ENCODE measurements at regions not wholly inside any gene's neighbourhood (a gene's known extent, or its start where the extent isn't known, plus 50 kb on each side); places are given as distances from the start of the nearest gene placed in this dataset.

GRCh38 chr20:43304598-43304997, 114.9 kb upstream of the PTPRT start:
- peaks cover 8% of the 10 kb centered on the region for H3K27me3 Mint-ChIP-seq
- H3K36me3 Mint-ChIP-seq = no peaks in the 10 kb centered on the region
- H3K4me1 Mint-ChIP-seq = no peaks in the 10 kb centered on the region
- H3K9me3 Mint-ChIP-seq = peaks cover 2% of the 10 kb centered on the region
- no peak overlapping the region for H3K27ac Mint-ChIP-seq
- no peak for DNase-seq
- H3K4me3 Mint-ChIP-seq = no peak overlapping the region

- Mint-ChIP-seq H3K36me3 (no peaks in the 10 kb centered on the region), H3K27ac (no peak overlapping the region), H3K4me1 (no peaks in the 10 kb centered on the region), H3K27me3 (peaks cover 8% of the 10 kb centered on the region), H3K9me3 (no peaks in the 10 kb centered on the region), H3K4me3 (no peak overlapping the region)
- no peak for DNase-seq
These were observed 113.2 kb upstream of the PTPRT start for GRCh38 chr20:43302936-43303335.

- H3K9me3 Mint-ChIP-seq = peaks cover 5% of the 10 kb centered on the region
- H3K36me3 Mint-ChIP-seq = no peaks in the 10 kb centered on the region
- H3K4me1 Mint-ChIP-seq = no peaks in the 10 kb centered on the region
- H3K27me3 Mint-ChIP-seq = peaks cover 8% of the 10 kb centered on the region
- DNase-seq = no peak
- H3K4me3 Mint-ChIP-seq = no peak overlapping the region
- no peak overlapping the region for H3K27ac Mint-ChIP-seq
These were observed 111.2 kb upstream of the PTPRT start for GRCh38 chr20:43300901-43301300.

GRCh38 chr20:43295781-43296180, 106.1 kb upstream of the PTPRT start:
- Mint-ChIP-seq H3K36me3 (no peaks in the 10 kb centered on the region), H3K4me1 (no peaks in the 10 kb centered on the region), H3K4me3 (no peak overlapping the region), H3K27ac (no peak overlapping the region), H3K27me3 (peaks cover 3% of the 10 kb centered on the region), H3K9me3 (peaks cover 8% of the 10 kb centered on the region)
- no peak for DNase-seq

GRCh38 chr20:43295263-43295662, 105.6 kb upstream of the PTPRT start:
- Mint-ChIP-seq H3K4me3 (no peak overlapping the region), H3K36me3 (no peaks in the 10 kb centered on the region), H3K9me3 (peaks cover 8% of the 10 kb centered on the region), H3K27ac (no peak overlapping the region), H3K4me1 (no peaks in the 10 kb centered on the region), H3K27me3 (peaks cover 3% of the 10 kb centered on the region)
- no peak for DNase-seq

GRCh38 chr20:43294031-43294430, 104.3 kb upstream of the PTPRT start:
- H3K27me3 Mint-ChIP-seq = peaks cover 3% of the 10 kb centered on the region
- no peak overlapping the region for H3K27ac Mint-ChIP-seq
- no peaks in the 10 kb centered on the region for H3K36me3 Mint-ChIP-seq
- H3K4me3 Mint-ChIP-seq = no peak overlapping the region
- peaks cover 8% of the 10 kb centered on the region for H3K9me3 Mint-ChIP-seq
- DNase-seq = no peak
- H3K4me1 Mint-ChIP-seq = no peaks in the 10 kb centered on the region

- H3K36me3 Mint-ChIP-seq = no peaks in the 10 kb centered on the region
- peaks cover 3% of the 10 kb centered on the region for H3K27me3 Mint-ChIP-seq
- peaks cover 8% of the 10 kb centered on the region for H3K9me3 Mint-ChIP-seq
- no peak for DNase-seq
- H3K27ac Mint-ChIP-seq = no peak overlapping the region
- no peak overlapping the region for H3K4me3 Mint-ChIP-seq
- H3K4me1 Mint-ChIP-seq = no peaks in the 10 kb centered on the region
These were observed 103.5 kb upstream of the PTPRT start for GRCh38 chr20:43293068-43293786.

- no peak overlapping the region for H3K4me3 Mint-ChIP-seq
- H3K36me3 Mint-ChIP-seq = no peaks in the 10 kb centered on the region
- no peak for DNase-seq
- no peaks in the 10 kb centered on the region for H3K4me1 Mint-ChIP-seq
- peaks cover 8% of the 10 kb centered on the region for H3K9me3 Mint-ChIP-seq
- H3K27me3 Mint-ChIP-seq = peaks cover 3% of the 10 kb centered on the region
- H3K27ac Mint-ChIP-seq = no peak overlapping the region
These were observed 102.5 kb upstream of the PTPRT start for GRCh38 chr20:43292222-43292621.

GRCh38 chr20:43287637-43288036, 97.9 kb upstream of the PTPRT start:
- Mint-ChIP-seq H3K27me3 (peaks cover 26% of the 10 kb centered on the region), H3K4me1 (peaks cover 1% of the 10 kb centered on the region), H3K9me3 (peaks cover 4% of the 10 kb centered on the region)

GRCh38 chr20:43285170-43285569, 95.5 kb upstream of the PTPRT start:
- Mint-ChIP-seq H3K4me1 (peaks cover 1% of the 10 kb centered on the region), H3K4me3 (no peak overlapping the region), H3K27ac (no peak overlapping the region), H3K27me3 (peaks cover 39% of the 10 kb centered on the region), H3K36me3 (no peaks in the 10 kb centered on the region), H3K9me3 (peaks cover 4% of the 10 kb centered on the region)
- no peak for DNase-seq

More at GRCh38 chr20:43287637-43288036, 97.9 kb upstream of the PTPRT start:
- no peak overlapping the region for H3K4me3 Mint-ChIP-seq
- no peak for DNase-seq
- H3K36me3 Mint-ChIP-seq = no peaks in the 10 kb centered on the region
- H3K27ac Mint-ChIP-seq = no peak overlapping the region

- Mint-ChIP-seq H3K27me3 (peaks cover 39% of the 10 kb centered on the region), H3K9me3 (peaks cover 4% of the 10 kb centered on the region), H3K27ac (no peak overlapping the region), H3K4me1 (peaks cover 1% of the 10 kb centered on the region), H3K36me3 (no peaks in the 10 kb centered on the region), H3K4me3 (no peak overlapping the region)
- no peak for DNase-seq
These were observed 94.8 kb upstream of the PTPRT start for GRCh38 chr20:43284486-43284885.

- Mint-ChIP-seq H3K36me3 (no peaks in the 10 kb centered on the region), H3K4me3 (no peak overlapping the region), H3K4me1 (peaks cover 1% of the 10 kb centered on the region), H3K27ac (no peak overlapping the region), H3K9me3 (peaks cover 4% of the 10 kb centered on the region), H3K27me3 (peaks cover 39% of the 10 kb centered on the region)
- DNase-seq = no peak
These were observed 93.4 kb upstream of the PTPRT start for GRCh38 chr20:43283126-43283525.

GRCh38 chr20:43271980-43272379, 82.3 kb upstream of the PTPRT start:
- H3K27ac Mint-ChIP-seq = no peak overlapping the region
- H3K4me1 Mint-ChIP-seq = no peaks in the 10 kb centered on the region
- DNase-seq = no peak
- H3K4me3 Mint-ChIP-seq = no peak overlapping the region
- H3K9me3 Mint-ChIP-seq = no peaks in the 10 kb centered on the region
- peaks cover 10% of the 10 kb centered on the region for H3K27me3 Mint-ChIP-seq
- H3K36me3 Mint-ChIP-seq = no peaks in the 10 kb centered on the region

- Mint-ChIP-seq H3K4me1 (no peaks in the 10 kb centered on the region), H3K27me3 (peaks cover 5% of the 10 kb centered on the region), H3K36me3 (no peaks in the 10 kb centered on the region), H3K4me3 (no peak overlapping the region), H3K9me3 (no peaks in the 10 kb centered on the region), H3K27ac (no peak overlapping the region)
- no peak for DNase-seq
These were observed 75.7 kb upstream of the PTPRT start for GRCh38 chr20:43265449-43265848.

GRCh38 chr20:43263226-43263625, 73.5 kb upstream of the PTPRT start:
- Mint-ChIP-seq H3K9me3 (no peaks in the 10 kb centered on the region), H3K27ac (no peak overlapping the region), H3K4me1 (no peaks in the 10 kb centered on the region), H3K36me3 (no peaks in the 10 kb centered on the region), H3K4me3 (no peak overlapping the region), H3K27me3 (peaks cover 5% of the 10 kb centered on the region)
- DNase-seq = no peak

GRCh38 chr20:43262341-43262740, 72.6 kb upstream of the PTPRT start:
- H3K9me3 Mint-ChIP-seq = no peaks in the 10 kb centered on the region
- no peak overlapping the region for H3K27ac Mint-ChIP-seq
- H3K4me3 Mint-ChIP-seq = no peak overlapping the region
- H3K27me3 Mint-ChIP-seq = peaks cover 5% of the 10 kb centered on the region
- DNase-seq = no peak
- no peaks in the 10 kb centered on the region for H3K36me3 Mint-ChIP-seq
- no peaks in the 10 kb centered on the region for H3K4me1 Mint-ChIP-seq

All from activated naive CD8-positive, alpha-beta T cell treated with anti-CD3 and anti-CD28 coated beads for 36 hours (primary cell).